ENCODE measurements at regions not wholly inside any gene's neighbourhood (a gene's known extent, or its start where the extent isn't known, plus 50 kb on each side); places are given as distances from the start of the nearest gene placed in this dataset.
"Not testable (repeated sequence)": the region's sequence is repeated elsewhere in the genome, so short reads cannot be mapped to it uniquely, and the experiment has no call there.

DNA sequence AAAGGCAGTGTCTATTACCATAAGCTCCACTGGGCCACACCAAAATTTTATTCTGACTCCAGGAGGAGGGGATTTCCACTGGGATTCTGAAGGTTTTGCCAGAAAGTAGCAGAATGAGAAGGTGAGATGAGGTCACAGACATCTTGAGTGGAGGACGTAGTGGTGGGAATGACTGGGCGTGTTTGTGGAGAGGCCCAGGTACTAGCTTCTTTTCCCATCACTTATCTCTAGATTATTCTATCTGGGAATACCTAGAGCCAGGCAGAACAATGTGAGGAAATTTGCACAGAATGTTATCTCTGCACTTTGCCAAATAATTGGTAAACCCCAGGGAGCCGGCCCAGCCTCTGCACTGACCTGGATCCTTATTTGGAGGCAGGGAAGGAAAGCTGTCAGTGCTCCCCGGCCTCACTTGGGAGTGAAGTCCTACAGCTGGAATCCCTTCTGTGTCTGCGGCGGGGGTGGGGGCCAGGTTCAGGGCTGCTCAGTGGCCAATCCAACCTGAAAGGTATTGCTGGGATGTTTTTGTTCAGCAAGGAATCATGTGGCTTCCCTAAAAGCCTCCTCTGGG lies 129.4 kb downstream of the C12orf75 start:
- DNase-seq: no peak

DNA sequence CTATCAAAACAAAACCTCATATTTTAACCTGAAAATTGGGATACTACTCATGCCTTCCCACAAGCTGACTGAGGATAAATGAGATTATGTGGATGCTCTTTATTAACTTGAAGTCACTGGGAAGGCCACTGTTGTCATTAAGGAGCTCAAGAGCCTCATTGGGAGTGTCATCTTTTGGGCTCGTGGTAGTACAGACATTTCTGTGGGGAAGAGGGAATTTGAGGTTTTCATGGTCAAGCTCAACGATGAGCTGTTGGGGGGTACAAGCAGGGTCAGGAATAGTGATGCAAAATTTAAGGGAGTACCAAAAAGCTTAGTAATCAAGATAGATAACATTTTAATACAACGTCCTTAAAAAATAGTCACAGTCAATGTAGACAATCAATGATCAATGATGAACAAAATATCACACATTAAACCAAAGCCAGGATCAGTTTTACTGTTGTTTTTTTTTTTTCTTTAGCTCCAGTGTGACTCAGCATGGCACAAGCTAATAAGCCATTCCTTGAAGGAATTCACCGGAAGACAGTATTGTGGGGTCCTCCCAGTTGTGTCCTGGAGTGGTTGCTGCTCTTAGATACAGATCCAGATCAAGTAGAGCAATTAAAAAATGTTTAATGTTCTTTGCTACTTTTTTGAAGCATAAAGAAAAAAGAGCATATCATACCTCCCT lies 130.9 kb downstream of the C12orf75 start:
- no peak for DNase-seq

DNA sequence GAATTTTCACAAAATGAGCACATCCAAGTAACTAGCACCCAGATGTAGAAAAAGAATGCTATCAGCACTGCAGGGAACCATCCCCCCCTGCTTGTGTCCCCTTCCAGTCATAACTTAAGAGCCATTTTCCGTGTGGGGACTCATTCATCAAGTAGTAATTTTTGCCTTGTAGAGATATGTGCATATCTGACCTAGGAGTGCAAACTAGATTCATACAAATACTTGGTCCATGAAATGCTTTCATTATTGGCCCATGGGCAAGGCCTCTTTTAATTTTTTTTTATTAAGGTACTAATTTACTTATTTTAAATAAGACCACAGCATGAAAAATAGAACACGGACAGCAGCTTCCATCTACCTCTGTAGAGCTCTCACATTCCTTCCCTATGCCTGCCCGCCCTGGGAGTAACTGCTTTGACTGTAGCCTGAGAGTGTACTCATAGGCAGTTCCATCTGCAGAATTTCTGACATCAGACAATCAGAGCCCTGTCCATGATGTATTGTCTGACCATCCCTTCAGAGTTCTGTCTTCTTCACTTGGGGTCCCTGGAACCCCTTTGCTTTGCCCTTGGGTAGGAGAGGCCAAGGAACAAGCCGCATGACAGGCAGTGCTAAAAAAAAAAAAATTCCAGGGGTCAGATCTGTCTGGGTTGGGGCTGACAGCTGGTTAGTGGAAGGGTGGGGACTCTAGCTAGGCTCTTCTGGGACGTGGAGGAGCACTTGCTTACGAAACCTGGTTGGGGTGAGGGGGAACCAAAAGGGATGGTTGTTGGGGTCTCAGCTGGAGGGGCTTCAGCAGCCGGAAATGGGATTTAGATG lies 131.7 kb downstream of the C12orf75 start:
- no peak for DNase-seq

- no peak for DNase-seq
Observed at GRCh38 chr12:105462831-105463230, 132.3 kb downstream of the C12orf75 start.

DNA sequence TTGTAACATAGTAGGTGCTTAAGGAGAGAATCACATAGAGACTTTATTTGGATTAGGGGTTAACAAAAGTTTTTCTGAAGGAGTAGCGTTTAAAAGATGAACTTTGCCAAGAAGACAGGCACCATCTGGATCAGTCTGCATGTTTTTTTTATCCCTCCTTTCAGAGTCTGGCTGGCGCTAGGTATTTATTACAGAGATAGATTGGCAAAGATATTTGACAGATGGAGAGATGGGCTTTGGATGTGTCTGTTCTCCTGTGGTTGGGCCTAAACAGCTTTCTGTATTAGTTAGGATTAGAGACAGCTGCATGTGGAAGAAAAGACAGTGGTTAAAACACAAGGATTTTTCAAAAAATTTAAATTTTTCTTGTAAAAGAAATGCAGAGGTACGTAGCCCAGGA lies 133.9 kb downstream of the C12orf75 start:
- DNase-seq: no peak

- no peak for DNase-seq
Observed at GRCh38 chr12:105466231-105466900, 135.9 kb downstream of the C12orf75 start.

GRCh38 chr12:105466901-105467598 lies 136.6 kb downstream of the C12orf75 start:
- no peak for DNase-seq

GRCh38 chr12:105467710-105468366 lies 137.3 kb downstream of the C12orf75 start:
- no peak for DNase-seq

GRCh38 chr12:105468464-105468863 lies 138.0 kb downstream of the C12orf75 start:
- DNase-seq: no peak

GRCh38 chr12:105469211-105469610 lies 138.7 kb downstream of the C12orf75 start:
- no peak for DNase-seq

DNA sequence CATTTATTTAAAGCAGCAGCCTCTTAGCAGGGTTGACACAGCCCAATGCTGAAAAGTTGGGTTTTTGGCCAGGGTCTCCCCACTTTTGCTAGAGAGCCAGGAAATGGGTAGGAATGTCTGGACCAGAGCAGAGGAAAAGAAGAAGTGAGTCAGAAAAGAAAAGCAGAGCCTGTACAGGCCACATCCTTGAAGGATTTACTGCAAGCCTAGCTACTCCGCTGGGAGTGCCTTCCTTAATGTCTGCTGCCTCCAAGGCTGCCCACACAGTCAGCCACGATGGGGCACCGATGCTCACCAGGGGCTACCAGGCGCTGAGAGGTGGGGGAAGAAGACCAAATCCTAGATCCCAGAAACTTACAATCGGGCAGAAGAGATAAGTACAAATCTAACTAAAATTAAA lies 139.2 kb downstream of the C12orf75 start:
- no peak for DNase-seq

- DNase-seq: no peak
Observed at GRCh38 chr12:105470102-105470501, 139.6 kb downstream of the C12orf75 start.

DNA sequence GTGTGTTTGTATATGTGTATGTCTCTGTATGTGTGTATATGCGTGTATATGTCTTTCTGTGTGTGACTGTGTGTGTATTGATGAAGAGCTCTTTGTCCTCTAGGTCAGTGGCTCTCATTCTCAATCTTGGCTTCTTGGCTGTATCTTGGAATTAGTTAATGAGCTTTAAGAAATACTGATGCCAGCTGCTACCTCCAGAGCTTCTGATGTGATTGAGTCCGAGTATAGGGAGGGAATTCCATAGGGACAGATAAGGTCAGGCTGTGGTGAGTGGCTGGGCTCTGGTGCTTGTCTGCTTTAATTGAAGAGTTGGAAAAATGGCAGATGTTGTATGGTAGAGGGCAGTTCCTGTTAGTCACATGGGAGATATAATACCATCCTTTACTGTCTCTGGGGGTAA lies 140.1 kb downstream of the C12orf75 start:
- DNase-seq: no peak

DNA sequence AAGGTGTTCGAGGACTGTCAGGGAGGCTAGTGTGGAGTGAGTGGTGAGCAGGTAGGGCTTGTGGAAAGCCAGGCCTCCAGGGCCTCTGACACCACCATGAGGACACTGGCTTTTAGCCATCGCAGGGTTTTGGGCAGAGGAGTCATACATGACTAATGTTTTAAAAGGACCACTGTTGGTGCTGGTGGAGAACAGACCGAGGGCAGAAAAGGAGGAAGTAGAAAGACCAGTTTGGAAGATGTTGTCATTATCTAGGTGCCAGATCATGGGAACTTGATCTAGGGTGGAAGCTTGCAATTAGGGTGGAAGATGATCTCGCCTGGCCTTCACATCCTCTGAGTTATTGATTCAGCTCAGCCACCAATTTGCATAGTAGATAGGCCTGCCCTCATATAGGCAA lies 144.2 kb downstream of the C12orf75 start:
- no peak for DNase-seq

GRCh38 chr12:105476616-105477015 lies 146.1 kb downstream of the C12orf75 start:
- no peak for DNase-seq

- DNase-seq: peak; percentile 71
Observed at GRCh38 chr12:105477873-105478272, 147.4 kb downstream of the C12orf75 start.

DNA sequence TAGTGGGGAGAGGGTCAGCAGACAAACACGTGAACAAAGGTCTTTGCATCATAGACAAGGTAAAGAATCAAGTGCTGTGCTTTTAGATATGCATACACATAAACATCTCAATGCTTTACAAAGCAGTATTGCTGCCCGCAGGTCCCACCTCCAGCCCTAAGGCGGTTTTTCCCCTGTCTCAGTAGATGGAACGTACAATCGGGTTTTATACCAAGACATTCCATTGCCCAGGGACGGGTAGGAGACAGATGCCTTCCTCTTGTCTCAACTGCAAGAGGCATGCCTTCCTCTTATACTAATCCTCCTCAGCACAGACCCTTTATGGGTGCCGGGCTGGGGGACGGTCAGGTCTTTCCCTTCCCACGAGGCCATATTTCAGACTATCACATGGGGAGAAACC lies 148.3 kb downstream of the C12orf75 start:
- DNase-seq: not testable (repeated sequence)

DNA sequence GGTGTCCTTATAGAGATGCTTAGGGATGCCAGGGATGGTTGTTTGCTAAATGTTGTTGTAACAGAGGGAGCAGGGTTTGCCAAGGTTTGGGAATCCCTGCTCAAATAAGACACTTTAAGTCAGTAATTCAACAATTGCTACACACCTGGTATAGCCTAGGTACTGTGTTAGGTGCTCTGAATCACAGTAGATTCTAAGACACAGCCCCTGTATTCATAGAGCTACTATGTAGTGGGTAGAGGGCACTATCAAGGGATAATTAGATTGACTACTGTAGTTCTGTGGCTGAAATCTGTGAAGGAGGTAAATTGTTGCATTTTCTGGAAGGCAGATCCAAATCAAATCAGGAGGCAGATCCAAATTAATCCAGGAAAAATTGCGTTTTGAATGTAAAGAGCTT lies 149.2 kb downstream of the C12orf75 start:
- DNase-seq: no peak

DNA sequence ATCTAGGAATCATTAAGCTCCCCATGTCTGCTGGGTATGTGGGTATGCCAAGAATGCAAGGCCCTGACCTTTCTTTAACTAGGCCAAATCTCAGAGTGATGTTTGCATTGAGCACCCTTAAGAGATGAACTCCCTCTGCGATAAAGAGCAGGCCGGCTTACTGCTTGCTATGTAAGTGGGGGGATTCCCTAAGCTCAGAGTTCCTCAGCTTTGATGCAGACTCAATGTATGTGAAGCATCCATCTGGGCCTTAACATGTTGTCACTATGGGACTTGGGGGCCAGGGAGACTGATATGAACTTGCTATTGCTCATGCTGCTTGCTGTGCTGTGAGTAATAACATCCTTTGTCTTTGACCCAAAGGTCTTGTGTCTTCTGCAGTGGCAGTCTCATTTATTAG lies 149.7 kb downstream of the C12orf75 start:
- no peak for DNase-seq

DNA sequence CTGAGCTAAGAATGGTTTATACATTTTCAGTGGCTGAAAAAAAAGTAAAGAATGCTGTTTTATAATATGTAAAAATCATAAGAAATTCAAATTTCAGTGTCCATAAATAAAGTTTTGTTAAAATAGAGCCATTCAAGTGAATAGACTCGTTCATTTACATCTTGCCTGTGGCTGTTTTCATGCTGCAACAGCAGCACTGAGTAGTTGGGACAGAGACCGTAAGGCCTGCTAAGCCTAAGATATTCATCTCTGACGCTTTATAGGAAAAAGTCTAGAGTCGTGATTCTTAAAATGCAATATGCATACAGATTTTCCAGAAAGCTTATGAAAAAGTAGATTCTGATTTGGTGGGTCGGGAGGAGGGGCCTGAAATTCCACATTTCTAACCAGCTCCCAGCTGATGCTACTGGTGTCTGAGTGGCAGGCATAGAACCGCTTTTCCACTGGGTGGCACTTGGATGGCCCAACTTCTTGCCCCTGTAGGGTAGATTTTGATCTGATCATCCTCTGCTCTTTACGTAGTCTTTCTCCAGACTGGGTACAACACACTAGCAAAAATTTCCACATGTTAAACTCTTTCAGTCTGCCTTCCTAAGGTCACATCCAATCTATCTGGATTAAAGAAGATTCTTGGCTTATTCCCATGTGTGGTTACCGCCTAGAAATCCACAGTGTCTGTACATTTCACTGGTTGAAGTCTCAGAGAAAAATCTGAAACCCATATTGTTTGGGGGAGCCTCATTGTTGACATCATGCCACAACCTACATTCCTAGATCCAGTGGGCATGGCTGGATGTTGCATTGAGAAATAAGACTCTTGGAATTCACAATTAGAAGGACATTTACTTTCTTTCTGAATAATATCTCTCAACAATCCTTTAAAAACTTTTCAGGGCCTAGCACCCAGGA lies 151.2 kb downstream of the C12orf75 start:
- DNase-seq: no peak

GRCh38 chr12:105482951-105483350 lies 152.5 kb downstream of the C12orf75 start:
- no peak for DNase-seq

All from NCI-H345 (cell line).